Fibroblast of villous mesenchyme (primary cell): ENCODE measurements at regions not wholly inside any gene's neighbourhood (a gene's known extent, or its start where the extent isn't known, plus 50 kb on each side); places are given as distances from the start of the nearest gene placed in this dataset.

ENCODE experiments used
- DNase-seq: peaks from one replicate; pipeline ENCODE4 v3.0.0-alpha.2; 2010; ENCODE audit warnings: low read depth
- H3K4me3 ChIP-seq: 2 replicates; pipeline ENCODE4 v1.5.1; 2011; ENCODE audit warnings: low read depth, mild to moderate bottlenecking, low read length
- TF ChIP-seq, protein P1 (sequence below): IDR thresholded peaks from 2 replicates; pipeline ENCODE4 v1.5.1; 2012; ENCODE audit warnings: low read depth, mild to moderate bottlenecking, low read length; ENCODE audit not compliant: insufficient read depth

DNA sequence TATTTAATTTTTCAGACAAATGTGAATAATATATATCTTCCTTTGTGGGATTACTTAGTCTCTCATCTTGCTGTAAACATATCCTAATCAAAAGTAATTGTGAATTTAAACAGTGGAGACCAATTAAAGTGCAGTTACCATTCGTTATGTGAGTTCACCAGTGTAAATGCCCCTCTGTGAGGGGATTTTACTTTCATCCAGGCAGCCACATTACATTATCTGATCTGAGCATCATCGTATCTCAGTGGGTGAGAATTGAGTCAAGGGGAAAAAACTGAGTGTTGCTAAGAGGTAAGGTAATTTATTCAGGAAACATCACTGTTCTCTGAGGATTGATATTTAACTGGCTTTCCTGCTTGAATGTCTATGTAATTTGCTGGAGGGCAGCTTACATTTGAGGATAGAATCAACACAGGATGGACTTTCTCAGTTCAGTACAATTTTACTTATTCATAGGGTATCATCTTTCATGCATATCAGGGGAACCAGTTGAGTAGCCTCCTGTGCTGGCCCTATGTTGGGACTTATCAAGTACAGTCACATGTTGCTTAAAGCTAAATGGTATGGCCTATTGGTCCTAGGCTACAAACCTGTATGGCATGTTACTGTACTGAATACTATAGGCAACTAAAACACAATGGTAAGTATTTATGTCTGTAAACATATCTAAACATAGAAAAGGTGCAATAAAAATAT lies 219.7 kb downstream of the CD47 start:
- TF ChIP-seq, protein P1, sequence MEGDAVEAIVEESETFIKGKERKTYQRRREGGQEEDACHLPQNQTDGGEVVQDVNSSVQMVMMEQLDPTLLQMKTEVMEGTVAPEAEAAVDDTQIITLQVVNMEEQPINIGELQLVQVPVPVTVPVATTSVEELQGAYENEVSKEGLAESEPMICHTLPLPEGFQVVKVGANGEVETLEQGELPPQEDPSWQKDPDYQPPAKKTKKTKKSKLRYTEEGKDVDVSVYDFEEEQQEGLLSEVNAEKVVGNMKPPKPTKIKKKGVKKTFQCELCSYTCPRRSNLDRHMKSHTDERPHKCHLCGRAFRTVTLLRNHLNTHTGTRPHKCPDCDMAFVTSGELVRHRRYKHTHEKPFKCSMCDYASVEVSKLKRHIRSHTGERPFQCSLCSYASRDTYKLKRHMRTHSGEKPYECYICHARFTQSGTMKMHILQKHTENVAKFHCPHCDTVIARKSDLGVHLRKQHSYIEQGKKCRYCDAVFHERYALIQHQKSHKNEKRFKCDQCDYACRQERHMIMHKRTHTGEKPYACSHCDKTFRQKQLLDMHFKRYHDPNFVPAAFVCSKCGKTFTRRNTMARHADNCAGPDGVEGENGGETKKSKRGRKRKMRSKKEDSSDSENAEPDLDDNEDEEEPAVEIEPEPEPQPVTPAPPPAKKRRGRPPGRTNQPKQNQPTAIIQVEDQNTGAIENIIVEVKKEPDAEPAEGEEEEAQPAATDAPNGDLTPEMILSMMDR, result no peak
- H3K4me3 ChIP-seq, result no peak overlapping the region
- DNase-seq, result no peak

DNA sequence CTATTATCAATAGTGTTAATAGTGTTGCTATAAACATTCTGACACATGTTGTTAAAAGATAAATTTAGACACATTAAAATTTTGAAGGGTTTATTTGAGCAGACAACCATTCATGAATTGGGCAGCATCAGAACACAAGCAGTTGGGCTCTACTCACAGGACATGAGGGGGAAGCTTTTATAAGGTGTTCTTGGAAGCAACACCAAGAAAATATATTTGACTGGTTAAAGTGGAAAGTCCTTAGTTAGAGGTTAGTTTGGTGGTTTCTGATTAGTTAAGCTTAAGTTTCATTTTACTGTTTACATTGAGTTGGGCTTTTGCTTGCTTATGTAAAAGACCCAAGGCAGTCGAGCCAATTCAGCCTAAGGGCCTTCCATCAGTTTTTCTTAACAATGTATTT lies 220.7 kb downstream of the CD47 start:
- H3K4me3 ChIP-seq, result no peak overlapping the region
- DNase-seq, result no peak
- TF ChIP-seq, protein P1, result no peak

DNA sequence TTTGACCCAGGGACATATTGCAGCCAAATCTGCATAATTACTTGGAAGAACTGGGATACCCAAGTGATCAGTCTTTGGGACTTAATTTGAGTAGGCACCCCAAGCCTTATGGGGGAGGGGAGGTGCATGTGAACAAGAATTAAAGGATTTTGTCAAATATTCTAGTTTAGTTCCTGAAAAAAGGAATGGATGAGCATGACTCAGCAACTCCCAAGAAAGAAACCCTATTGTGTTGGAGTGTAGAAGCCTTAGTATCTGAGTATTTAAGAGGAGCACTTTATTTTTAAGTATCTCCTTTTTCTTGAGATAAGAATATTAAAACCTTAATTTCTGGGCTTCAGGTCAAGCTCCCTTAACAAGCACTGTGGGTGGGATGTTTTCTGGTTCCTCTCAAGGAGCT lies 222.4 kb downstream of the CD47 start:
- no peak overlapping the region for H3K4me3 ChIP-seq
- DNase-seq, result no peak
- TF ChIP-seq, protein P1, result no peak

DNA sequence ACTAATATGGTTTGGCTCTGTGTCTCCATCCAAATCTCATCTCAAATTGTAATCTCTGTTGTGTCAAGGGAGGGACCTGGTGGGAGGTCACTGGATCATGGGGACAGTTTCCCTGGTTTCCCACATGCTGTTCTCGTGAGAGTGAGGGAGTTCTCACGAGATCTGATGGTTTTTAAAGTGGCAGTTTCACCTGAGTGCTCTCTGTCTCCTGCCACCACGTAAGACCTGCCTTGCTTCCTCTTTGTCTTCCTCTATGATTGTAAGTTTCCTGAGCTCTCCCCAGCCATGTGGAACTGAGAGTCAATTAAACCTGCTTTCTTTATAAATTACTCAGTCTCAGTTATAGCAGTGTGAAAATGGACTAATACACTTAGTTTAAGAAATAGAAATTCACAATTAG lies 228.9 kb downstream of the CD47 start:
- TF ChIP-seq, protein P1, result no peak
- DNase-seq, result no peak
- no peak overlapping the region for H3K4me3 ChIP-seq

DNA sequence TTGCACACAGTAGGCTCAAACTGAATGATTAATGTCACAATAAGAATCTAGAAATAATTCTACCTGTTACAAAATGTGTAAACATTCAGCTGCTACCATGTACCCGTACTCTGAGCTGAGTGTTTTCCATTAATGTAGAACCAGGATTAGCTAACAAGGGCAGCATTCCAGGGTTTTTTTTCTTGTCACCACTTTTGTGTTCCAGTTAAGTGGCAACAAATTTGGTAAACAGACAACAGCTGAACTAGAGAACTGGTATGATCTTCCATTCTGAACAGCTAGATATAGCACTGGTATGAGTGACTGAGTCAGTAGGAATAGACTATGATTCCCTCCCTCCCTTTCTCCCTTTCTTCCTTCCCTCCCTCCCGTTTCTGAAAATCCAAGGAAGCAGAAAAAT lies 229.4 kb downstream of the CD47 start:
- no peak overlapping the region for H3K4me3 ChIP-seq
- TF ChIP-seq, protein P1, result no peak
- no peak for DNase-seq
